ENCODE measurements at regions not wholly inside any gene's neighbourhood (a gene's known extent, or its start where the extent isn't known, plus 50 kb on each side); places are given as distances from the start of the nearest gene placed in this dataset.
"Not testable (repeated sequence)": the region's sequence is repeated elsewhere in the genome, so short reads cannot be mapped to it uniquely, and the experiment has no call there.

GRCh38 chr20:6715401-6715941 lies 52.0 kb upstream of the BMP2 start:
- no peak for DNase-seq

GRCh38 chr20:6714279-6714711 lies 53.2 kb upstream of the BMP2 start:
- no peak for DNase-seq

- DNase-seq = no peak
These were observed 55.4 kb upstream of the BMP2 start for GRCh38 chr20:6711951-6712649.

GRCh38 chr20:6709910-6710595 lies 57.4 kb upstream of the BMP2 start:
- DNase-seq = no peak

GRCh38 chr20:6708010-6708409 lies 59.5 kb upstream of the BMP2 start:
- no peak for DNase-seq

GRCh38 chr20:6707321-6707831 lies 60.1 kb upstream of the BMP2 start:
- DNase-seq = no peak

GRCh38 chr20:6705926-6706548 lies 61.4 kb upstream of the BMP2 start:
- no peak for DNase-seq

GRCh38 chr20:6705106-6705766 lies 62.2 kb upstream of the BMP2 start:
- no peak for DNase-seq

GRCh38 chr20:6704132-6704861 lies 63.2 kb upstream of the BMP2 start:
- no peak for DNase-seq

GRCh38 chr20:6703656-6704055 lies 63.8 kb upstream of the BMP2 start:
- no peak for DNase-seq

GRCh38 chr20:6703047-6703446 lies 64.4 kb upstream of the BMP2 start:
- DNase-seq = no peak

GRCh38 chr20:6702144-6702543 lies 65.3 kb upstream of the BMP2 start:
- DNase-seq = no peak

GRCh38 chr20:6700563-6701329 lies 66.7 kb upstream of the BMP2 start:
- no peak for DNase-seq

- DNase-seq = no peak
These were observed 67.4 kb upstream of the BMP2 start for GRCh38 chr20:6699921-6700562.

GRCh38 chr20:6698723-6699122 lies 68.8 kb upstream of the BMP2 start:
- DNase-seq = no peak

GRCh38 chr20:6698056-6698455 lies 69.4 kb upstream of the BMP2 start:
- no peak for DNase-seq

- no peak for DNase-seq
These were observed 70.1 kb upstream of the BMP2 start for GRCh38 chr20:6697228-6697972.

- DNase-seq = no peak
These were observed 71.5 kb upstream of the BMP2 start for GRCh38 chr20:6696001-6696400.

- DNase-seq = not testable (repeated sequence)
These were observed 73.7 kb upstream of the BMP2 start for GRCh38 chr20:6693808-6694198.

- DNase-seq = no peak
These were observed 74.2 kb upstream of the BMP2 start for GRCh38 chr20:6693178-6693807.

Measured in activated CD4-positive, alpha-beta T cell treated with anti-CD3 and anti-CD28 coated beads, Interleukin-2, Interleukin-6, amounts not matched to agents 100 ng/mL and 50 ng/mL, durations not matched to agents 16 hours and 8 hours (primary cell).